ENCODE measurements at regions not wholly inside any gene's neighbourhood (a gene's known extent, or its start where the extent isn't known, plus 50 kb on each side); places are given as distances from the start of the nearest gene placed in this dataset.

DNA sequence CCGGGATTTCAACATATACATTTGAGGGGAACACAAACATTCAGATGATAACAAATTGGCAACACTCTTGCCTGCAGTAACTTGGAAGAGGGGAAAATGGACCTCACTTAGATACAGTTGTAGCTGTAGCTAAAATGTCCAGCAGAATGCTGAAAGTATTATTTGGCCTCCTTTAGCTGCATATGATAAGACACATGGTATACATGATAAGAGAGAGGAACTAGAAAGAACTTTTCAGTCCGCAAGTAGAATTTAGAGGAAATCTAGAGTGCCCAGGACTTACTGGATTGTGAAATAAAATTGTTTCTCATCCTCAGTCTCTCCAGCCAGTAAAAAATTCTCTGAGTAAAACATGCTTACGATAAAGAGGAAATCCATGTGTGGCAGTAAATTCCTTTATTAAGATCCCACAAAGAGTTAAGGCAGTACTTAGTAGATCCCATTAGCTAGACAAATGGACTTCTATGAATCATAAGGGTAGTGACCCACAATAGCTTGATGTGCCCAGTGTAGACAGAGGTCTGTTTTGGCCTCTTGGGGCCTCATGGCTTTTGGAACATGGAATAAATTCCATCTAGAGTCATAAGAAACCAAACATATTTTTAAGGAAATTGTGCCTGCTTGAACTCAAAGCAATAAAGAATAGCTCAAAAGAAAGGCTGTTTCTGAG, 87.9 kb upstream of the RBM24 start:
- FAIRE-seq (no peak), DNase-seq (ENCODE audit: low spot score) (no peak), ATAC-seq (no peak)
- intact Hi-C loops (cut with micrococcal nuclease; ENCODE audit: unreplicated experiment) = no loop called here
- Histone ChIP-seq H3K4me2 (ENCODE audit: low read depth, low read length) (no peak overlapping the region), H3K79me2 (ENCODE audit: insufficient read depth, low read length) (no peaks in the 10 kb centered on the region), H3K9ac (ENCODE audit: insufficient read depth, low read depth, low read length) (no peak overlapping the region), H3K9me3 (ENCODE audit: low read length) (no peaks in the 10 kb centered on the region), H3K27me3 (ENCODE audit: control insufficient read depth in 1 of 2, insufficient read depth in 2 of 2, low read length in 2 of 2) (no peaks in the 10 kb centered on the region; a peak in 1 of 5 replicates), H3K4me1 (ENCODE audit: insufficient read depth, low read length) (no peaks in the 10 kb centered on the region), H3K36me3 (replicated peaks in 1 of 2; ENCODE audit: control insufficient read depth in 1 of 2, insufficient read depth in 2 of 2, low read length in 2 of 2) (no peaks in the 10 kb centered on the region), H3K4me3 (replicated peaks in 1 of 3; ENCODE audit: insufficient read depth in 1 of 3, low read depth in 2 of 3, low read length in 3 of 3) (no peak overlapping the region), H4K20me1 (ENCODE audit: insufficient read depth, low read length) (no peaks in the 10 kb centered on the region), H2AFZ (ENCODE audit: low read length) (no peak overlapping the region), H3K27ac (ENCODE audit: extremely low read length, insufficient read depth, low read length) (no peak overlapping the region)
- no peak for TF ChIP-seq MTA1 (CRISPR knock-in tag; IDR thresholded peaks at IDR 0.05; ENCODE audit: borderline replicate concordance)
- no peak for TF ChIP-seq ISX (CRISPR knock-in tag; conservative IDR thresholded peaks at IDR 0.05)
- TF ChIP-seq, protein P1, sequence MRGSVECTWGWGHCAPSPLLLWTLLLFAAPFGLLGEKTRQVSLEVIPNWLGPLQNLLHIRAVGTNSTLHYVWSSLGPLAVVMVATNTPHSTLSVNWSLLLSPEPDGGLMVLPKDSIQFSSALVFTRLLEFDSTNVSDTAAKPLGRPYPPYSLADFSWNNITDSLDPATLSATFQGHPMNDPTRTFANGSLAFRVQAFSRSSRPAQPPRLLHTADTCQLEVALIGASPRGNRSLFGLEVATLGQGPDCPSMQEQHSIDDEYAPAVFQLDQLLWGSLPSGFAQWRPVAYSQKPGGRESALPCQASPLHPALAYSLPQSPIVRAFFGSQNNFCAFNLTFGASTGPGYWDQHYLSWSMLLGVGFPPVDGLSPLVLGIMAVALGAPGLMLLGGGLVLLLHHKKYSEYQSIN (CRISPR knock-in tag; IDR thresholded peaks at IDR 0.05; ENCODE audit: borderline replicate concordance) = no peak
- no peak for TF ChIP-seq DNMT3B (CRISPR knock-in tag; conservative IDR thresholded peaks at IDR 0.05)
- no peak for TF ChIP-seq ZNF577 (CRISPR knock-in tag; IDR thresholded peaks at IDR 0.05; ENCODE audit: borderline replicate concordance, low read depth)
- TF ChIP-seq SMARCE1 (IDR thresholded peaks at IDR 0.05; ENCODE audit: borderline replicate concordance) = no peak
- TF ChIP-seq KLF16 (CRISPR knock-in tag; IDR thresholded peaks at IDR 0.05) = no peak
- TF ChIP-seq SOX5 (CRISPR knock-in tag; IDR thresholded peaks at IDR 0.05; ENCODE audit: borderline replicate concordance) = no peak
- no peak for TF ChIP-seq ZNF543 (CRISPR knock-in tag; IDR thresholded peaks at IDR 0.05)
- TF ChIP-seq SRY (CRISPR knock-in tag; IDR thresholded peaks at IDR 0.05) = no peak
- no peak for TF ChIP-seq ZZZ3 (CRISPR knock-in tag; IDR thresholded peaks at IDR 0.05; ENCODE audit: borderline replicate concordance)
- TF ChIP-seq, protein P2, sequence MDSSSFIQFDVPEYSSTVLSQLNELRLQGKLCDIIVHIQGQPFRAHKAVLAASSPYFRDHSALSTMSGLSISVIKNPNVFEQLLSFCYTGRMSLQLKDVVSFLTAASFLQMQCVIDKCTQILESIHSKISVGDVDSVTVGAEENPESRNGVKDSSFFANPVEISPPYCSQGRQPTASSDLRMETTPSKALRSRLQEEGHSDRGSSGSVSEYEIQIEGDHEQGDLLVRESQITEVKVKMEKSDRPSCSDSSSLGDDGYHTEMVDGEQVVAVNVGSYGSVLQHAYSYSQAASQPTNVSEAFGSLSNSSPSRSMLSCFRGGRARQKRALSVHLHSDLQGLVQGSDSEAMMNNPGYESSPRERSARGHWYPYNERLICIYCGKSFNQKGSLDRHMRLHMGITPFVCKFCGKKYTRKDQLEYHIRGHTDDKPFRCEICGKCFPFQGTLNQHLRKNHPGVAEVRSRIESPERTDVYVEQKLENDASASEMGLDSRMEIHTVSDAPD (CRISPR knock-in tag; IDR thresholded peaks at IDR 0.05) = no peak
- no peak for TF ChIP-seq DR1 (CRISPR knock-in tag; IDR thresholded peaks at IDR 0.05)
- no peak for TF ChIP-seq YY1 (IDR thresholded peaks at IDR 0.05; ENCODE audit: insufficient read depth, insufficient replicate concordance, low read depth, low read length)
- no peak for TF ChIP-seq ZNF282 (IDR thresholded peaks at IDR 0.05; ENCODE audit: partially characterized antibody)
- WGBS (ENCODE audit: low lambda C conversion rate) = 58% methylated on average over 3 of the region's 3 CpGs
- ChIA-PET POLR2A (no interaction called here), CTCF (ENCODE audit: low intra/inter-chr PET ratio, low total read pairs) (no interaction called here)
- in situ Hi-C loops (cut with HindIII; ENCODE audit: extremely low pct_ligation_motif_present, low pct_unique_long_range_greater_than_20kb) = no loop called here
- no TSS peak for BruUV-seq (replicated peaks)

Measured in HepG2 (cell line).